Renal cortical epithelial cell (primary cell): ENCODE measurements at regions not wholly inside any gene's neighbourhood (a gene's known extent, or its start where the extent isn't known, plus 50 kb on each side); places are given as distances from the start of the nearest gene placed in this dataset.

Source experiments
- DNase-seq: peaks from one replicate; pipeline ENCODE4 v3.0.0-alpha.2; 2011; ENCODE audit warnings: low read depth

DNA sequence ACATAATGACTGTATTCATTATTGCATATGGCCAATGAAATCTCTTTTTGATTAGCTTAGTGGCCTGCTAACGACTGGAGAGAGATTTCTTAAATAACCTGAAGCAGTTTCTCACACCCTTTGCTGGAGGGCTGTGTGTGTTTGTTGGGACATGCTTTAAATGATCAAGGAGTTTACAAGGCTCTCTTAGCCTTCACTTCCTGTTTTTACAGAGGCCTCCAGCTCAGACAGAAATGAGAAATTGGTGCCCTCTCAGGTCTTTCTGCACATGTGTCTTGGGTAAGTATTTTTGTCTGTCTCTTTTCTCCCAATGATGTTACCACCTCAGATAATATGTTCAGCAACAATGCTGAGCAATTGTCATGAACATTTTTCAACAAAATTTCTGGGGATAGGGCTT, 884.4 kb upstream of the CNTN5 start:
- no peak for DNase-seq

- no peak for DNase-seq
Measured at GRCh38 chr11:98137437-98137836, 883.3 kb upstream of the CNTN5 start.

DNA sequence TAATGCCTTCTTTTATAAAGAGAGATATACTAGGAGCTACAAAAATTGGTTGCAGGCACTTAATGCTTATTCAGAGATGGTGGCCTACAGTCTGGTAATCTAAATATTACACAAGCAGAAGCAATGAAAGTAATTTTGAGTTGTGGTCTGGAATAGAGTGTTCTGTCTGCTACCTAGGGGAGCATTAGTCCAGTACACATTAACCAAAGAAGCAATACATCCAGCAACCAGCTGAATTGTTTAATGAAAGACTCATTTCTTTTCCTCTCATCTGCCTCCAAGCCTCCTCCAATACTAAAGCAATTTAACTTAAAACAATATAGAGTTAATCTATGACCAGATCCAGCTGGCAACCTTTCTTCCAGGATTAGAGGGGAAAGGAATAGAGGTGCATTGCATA, 877.1 kb upstream of the CNTN5 start:
- no peak for DNase-seq

GRCh38 chr11:98153752-98154151, 867.0 kb upstream of the CNTN5 start:
- DNase-seq: no peak

DNA sequence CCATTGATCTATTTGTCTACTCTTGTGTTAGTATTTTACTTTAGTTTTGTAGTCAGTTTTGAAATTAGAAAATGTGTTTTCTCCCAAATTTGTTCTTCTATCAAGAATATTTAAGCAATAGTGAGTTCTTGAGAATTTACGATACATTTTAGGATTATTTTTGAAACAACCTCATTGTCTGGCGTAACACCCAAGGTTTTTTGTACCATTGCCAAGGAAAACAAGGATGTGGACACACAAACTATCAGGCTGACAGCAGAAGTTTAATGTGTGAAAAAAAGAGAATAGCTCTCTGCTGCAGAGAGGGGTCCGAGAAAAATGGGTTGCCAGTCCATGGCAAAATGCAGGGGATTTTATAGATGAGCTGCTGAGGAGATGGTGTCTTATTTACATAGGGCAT, 865.1 kb upstream of the CNTN5 start:
- no peak for DNase-seq

GRCh38 chr11:98177925-98178324, 842.8 kb upstream of the CNTN5 start:
- no peak for DNase-seq

DNA sequence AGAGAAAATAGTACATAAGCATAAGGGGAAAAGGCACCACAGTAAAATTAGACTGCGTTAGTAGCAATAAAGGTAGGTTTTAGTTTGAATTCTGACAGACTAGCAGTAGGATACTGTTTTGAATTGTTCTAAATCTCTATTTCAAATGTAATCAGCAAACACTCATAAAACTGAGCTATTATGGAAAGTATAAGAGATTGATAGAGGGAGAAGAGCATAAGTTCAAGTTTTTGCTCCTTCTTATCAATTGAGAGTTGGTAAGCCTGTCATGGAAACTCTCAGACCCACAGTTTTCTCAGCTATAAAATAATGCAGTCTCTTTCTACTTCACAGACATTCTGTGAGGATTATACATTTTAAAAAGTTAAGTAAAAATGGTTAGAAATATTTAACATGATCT, 840.2 kb upstream of the CNTN5 start:
- no peak for DNase-seq

- DNase-seq: no peak
Measured at GRCh38 chr11:98180921-98181320, 839.8 kb upstream of the CNTN5 start.

- DNase-seq: no peak
Measured at GRCh38 chr11:98183034-98183433, 837.7 kb upstream of the CNTN5 start.

DNA sequence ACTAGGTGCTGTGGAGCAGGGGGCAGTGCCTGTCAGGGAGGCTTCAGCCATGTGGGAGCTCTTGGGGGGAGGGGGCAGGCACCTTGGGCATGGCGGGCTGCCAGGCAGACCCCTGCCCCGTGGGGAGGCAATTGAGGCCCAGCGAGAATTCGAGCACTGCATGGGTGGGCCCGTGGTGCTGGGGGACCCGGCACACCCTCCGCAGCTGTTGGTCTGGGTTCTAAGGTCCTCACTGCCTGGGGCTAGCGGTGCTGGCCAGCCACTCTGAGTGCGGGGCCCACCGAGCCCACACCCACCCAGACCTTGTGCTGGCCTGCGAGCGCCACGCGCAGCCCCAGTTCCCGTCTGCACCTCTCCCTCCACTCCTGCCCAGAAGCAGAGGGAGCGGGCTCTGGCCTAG, 835.5 kb upstream of the CNTN5 start:
- DNase-seq: no peak

DNA sequence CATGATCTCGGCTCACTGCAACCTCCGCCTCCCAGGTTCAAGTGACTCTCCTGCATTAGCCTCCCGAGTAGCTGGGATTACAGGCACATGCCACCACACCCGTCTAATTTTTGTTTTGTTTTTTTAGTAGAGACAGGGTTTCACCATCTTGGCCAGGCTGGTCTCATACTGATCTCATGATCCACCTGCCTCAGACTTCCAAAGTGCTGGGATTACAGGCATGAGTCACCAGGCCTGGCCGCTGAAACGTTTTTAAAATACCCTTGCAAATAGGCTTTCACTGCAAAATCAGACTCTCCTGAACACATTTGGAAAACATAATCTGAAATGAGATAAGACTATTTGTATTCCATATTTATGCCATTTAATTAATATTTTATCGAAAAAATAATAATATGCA, 826.1 kb upstream of the CNTN5 start:
- DNase-seq: no peak

DNA sequence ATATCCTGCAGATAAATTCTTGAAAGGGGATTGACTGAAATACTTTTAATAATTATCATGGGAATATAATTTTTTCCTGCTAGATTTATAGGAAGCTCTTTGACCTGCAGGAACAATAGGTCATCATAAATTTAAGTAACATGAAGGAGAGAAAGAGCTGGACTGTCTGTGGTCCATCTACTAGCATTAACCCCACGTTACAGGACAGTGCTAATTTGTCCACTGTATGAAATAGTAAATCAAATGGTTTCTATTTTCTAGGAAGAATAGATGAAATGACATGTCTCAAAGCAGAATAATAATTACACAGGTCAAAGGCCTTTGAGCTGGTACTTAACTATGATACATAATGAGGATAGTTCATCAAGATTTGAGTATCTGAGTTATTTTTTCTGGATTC, 825.4 kb upstream of the CNTN5 start:
- DNase-seq: no peak

- DNase-seq: no peak
Measured at GRCh38 chr11:98207086-98207485, 813.7 kb upstream of the CNTN5 start.

DNA sequence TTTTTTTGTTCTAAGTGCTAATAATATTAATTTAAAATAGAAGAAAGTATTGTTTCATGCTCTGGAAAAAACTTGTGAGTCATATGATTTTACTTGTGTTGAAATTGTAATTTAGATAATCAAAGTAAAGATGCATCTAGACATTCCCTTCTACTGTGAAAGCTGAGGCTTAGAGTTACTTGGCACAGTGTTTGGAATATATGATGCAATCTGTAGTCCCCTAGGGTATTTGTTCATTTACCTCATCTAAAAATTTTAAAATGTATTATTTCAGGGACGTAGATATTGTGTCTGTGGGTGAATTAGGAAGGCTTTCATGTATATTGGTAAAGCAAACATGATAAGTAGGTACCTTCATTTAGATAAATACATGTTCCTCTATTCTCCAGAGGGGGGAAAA, 793.5 kb upstream of the CNTN5 start:
- no peak for DNase-seq

- DNase-seq: no peak
Measured at GRCh38 chr11:98230678-98231077, 790.1 kb upstream of the CNTN5 start.

- DNase-seq: no peak
Measured at GRCh38 chr11:98234698-98235097, 786.1 kb upstream of the CNTN5 start.

DNA sequence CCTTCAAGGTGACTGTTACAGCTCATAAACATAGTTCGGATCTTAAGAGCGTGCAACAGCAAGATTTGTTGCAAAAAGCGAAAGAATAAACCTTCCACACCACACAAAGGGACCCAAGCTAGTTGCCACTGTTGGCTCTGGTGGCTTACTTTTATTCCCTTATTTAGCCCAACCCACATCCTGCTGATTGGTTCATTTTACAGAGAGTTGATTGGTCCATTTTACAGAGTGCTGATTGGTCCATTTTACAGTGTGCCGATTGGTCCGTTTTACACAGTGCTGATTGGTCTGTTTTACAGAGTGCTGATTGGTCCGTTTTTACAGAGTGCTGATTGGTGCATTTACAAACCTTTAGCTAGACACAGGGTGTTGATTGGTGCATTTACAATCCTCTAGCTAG, 776.9 kb upstream of the CNTN5 start:
- no peak for DNase-seq

- no peak for DNase-seq
Measured at GRCh38 chr11:98260983-98261382, 759.8 kb upstream of the CNTN5 start.

DNA sequence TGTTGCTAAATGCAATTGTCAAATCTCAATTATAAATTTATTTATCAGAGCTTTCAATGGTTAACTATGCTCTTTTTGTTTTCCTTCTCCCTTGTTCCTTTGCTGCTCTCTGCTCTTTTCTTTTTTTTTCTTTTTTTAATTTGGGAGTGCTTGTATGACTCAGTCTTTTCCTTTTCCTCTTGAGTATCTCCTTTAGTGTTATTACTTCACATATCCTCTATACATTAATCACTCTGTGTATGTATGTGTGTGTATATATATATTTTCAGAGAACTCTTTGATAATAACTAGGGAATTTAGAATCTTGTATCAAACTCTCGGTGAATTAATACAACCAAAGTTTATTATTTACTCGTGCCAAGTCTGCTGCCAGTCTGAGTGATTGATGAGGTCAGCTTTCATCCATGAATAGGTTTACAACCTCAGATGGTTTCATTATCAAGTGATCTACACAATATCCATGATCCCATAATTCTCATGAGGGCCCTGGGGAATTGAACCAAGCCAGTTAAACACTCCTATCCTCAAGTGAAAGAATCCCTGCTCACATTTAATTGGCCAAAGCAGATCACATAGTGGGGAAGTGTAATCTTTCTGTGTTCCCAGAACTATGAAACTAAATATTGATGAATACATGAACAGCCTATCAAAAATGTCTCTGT, 743.4 kb upstream of the CNTN5 start:
- no peak for DNase-seq

DNA sequence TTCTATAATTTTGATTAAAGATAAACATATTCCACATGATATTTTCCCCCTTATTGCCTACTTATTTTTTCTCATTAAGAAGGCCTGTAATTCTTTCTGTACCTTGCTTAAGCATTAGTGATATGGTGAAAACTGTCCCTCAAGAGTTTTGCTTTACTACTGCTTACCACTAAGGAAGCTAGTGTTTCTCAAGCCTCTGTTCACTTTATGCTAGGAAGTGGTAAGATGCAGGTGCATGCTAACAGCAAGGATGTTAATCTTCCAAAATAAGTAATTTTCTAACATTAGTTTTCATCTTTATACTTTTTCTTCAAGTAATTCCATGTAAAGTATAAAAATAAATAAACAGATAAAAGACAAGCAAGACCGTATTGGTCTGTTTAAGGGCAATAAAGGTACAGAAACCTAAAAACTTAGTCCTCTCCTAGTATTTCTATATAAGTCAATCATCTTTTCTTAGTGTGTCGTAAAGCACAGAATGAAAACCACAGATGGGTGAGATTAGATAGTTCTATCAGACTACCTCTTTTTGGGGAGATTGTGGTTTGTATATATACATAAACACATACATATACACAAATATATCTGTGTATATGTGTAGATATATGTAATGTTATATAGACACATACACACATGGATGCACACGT, 731.0 kb upstream of the CNTN5 start:
- DNase-seq: no peak

DNA sequence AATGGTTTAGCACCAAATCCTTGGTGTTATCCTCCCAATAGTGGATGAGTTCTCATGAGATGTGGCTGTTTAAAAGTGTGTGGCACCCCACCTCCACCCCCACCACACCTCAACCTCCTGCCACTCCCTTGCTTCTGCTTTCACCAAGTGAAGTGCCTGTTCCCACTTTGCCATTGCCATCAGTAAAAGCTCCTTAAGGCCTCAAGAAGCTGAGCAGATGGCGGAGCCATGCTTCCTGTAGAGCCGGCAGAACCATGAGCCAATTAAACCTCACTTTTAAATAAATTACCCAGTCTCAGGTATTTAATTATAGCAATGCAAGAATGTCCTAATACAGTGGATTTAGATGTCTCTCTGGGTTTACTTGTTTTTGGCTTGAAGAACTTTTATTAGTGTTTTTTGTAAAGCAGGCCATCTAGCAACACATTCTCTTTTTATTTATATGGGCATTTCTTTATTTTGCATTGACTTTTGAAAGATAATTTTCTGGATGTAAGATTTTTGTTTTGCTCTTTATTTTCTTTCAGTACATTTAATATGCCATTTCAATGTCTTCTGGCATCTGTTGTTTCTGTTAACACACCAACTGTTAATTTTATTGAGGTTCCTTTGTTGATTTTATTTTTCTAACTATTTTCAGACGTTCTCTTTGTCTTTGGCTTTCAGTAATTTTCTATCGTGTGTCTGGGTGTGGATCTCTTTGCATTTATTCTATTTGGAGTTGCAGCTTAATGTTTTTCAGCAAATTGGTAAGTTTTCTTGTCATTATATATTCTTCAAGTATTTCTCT, 724.5 kb upstream of the CNTN5 start:
- DNase-seq: no peak

GRCh38 chr11:98300719-98301118, 720.0 kb upstream of the CNTN5 start:
- DNase-seq: no peak

- no peak for DNase-seq
Measured at GRCh38 chr11:98307827-98308491, 712.8 kb upstream of the CNTN5 start.
